HepG2 (cell line): ENCODE measurements at regions not wholly inside any gene's neighbourhood (a gene's known extent, or its start where the extent isn't known, plus 50 kb on each side); places are given as distances from the start of the nearest gene placed in this dataset.

ENCODE experiments used
- ATAC-seq: fragments of 200-7000 bp; cut with Tn5 transposase; 3 replicates; pipeline ENCODE4 v1.9.1; 2020; ENCODE audit warnings: mild to moderate bottlenecking, moderate library complexity
- BruUV-seq: library from RNA; stranded (reverse); fragments of 400-500 nt; replicated peaks from 2 replicates; lab custom pipeline; 2021; lab: Mats Ljungman, UMichigan
- CTCF ChIA-PET: fragments of 300-600 bp; formaldehyde crosslinking; extraction: SDS; loops from one replicate; lab custom pipeline; 2021; ENCODE audit warnings: low total read pairs, inconsistent platforms, low intra/inter-chr PET ratio; lab: Yijun Ruan, JAX
- POLR2A ChIA-PET: fragments of 350-600 bp; sonication (Branson Sonifier 250); formaldehyde crosslinking; loops from one replicate; lab custom pipeline; 2020; ENCODE audit warnings: antibody characterized with exemption, inconsistent platforms; lab: Yijun Ruan, JAX
- DNase-seq: peaks from one replicate; pipeline ENCODE4 v3.0.0-alpha.2; 2015; ENCODE audit warnings: low spot score
- FAIRE-seq: peaks from 3 replicates; lab custom pipeline; 2011; peaks lifted over from hg19 to GRCh38; lab: Jason Lieb, UNC
- H2AFZ ChIP-seq: one replicate; pipeline ENCODE4 v1.6.1; 2011; ENCODE audit warnings: low read length, inconsistent platforms
- H3K27ac ChIP-seq: fragments of 300-600 bp; 3 replicates; pipeline ENCODE4 v1.8.0; 2011; ENCODE audit warnings: mixed run types, mild to moderate bottlenecking, mixed read lengths, low read length, inconsistent platforms; ENCODE audit not compliant: insufficient read depth; ENCODE audit errors: extremely low read length
- H3K27me3 ChIP-seq, 2 experiments: fragments of 200-600 bp in 1 of 2; 2 replicates in 1 of 2; 3 replicates in 1 of 2; pipeline versions ENCODE4 v1.6.0 to v1.8.0; 2011; ENCODE audit warnings: low read length in 2 of 2, mild to moderate bottlenecking in 2 of 2, moderate library complexity in 2 of 2, inconsistent platforms in 1 of 2; ENCODE audit not compliant: insufficient read depth in 2 of 2, control insufficient read depth in 1 of 2
- H3K36me3 ChIP-seq, 2 experiments: fragments of 200-600 bp in 1 of 2; replicated peaks in 1 of 2; 2 replicates in 1 of 2; 3 replicates in 1 of 2; pipeline versions ENCODE4 v1.5.1 to v1.8.0; 2011; ENCODE audit warnings: low read length in 2 of 2, inconsistent platforms in 1 of 2; ENCODE audit not compliant: insufficient read depth in 2 of 2, control insufficient read depth in 1 of 2
- H3K4me1 ChIP-seq: 2 replicates; pipeline ENCODE4 v1.5.1; 2012; ENCODE audit warnings: low read length, inconsistent platforms; ENCODE audit not compliant: insufficient read depth
- H3K4me2 ChIP-seq: 2 replicates; pipeline ENCODE4 v1.6.0; 2011; ENCODE audit warnings: low read depth, low read length, inconsistent platforms
- H3K4me3 ChIP-seq, 3 experiments: fragments of 200-600 bp in 1 of 3; sonication (generic), shearing (Covaris generic) in 1 of 3; replicated peaks in 1 of 3; 2 replicates each; pipeline ENCODE4 v1.5.1; 2011 to 2016; ENCODE audit warnings: low read length in 3 of 3, inconsistent platforms in 2 of 3, low read depth in 2 of 3, mild to moderate bottlenecking in 2 of 3, control low read depth in 1 of 3, mixed read lengths in 1 of 3; ENCODE audit not compliant: insufficient read depth in 1 of 3
- H3K79me2 ChIP-seq: one replicate; pipeline ENCODE4 v1.6.1; 2011; ENCODE audit warnings: low read length, inconsistent platforms; ENCODE audit not compliant: insufficient read depth
- H3K9ac ChIP-seq: 2 replicates; pipeline ENCODE4 v1.6.0; 2011; ENCODE audit warnings: mild to moderate bottlenecking, low read depth, low read length, inconsistent platforms; ENCODE audit not compliant: insufficient read depth
- H3K9me3 ChIP-seq: 2 replicates; pipeline ENCODE4 v1.5.1; 2012; ENCODE audit warnings: mild to moderate bottlenecking, low read length
- H4K20me1 ChIP-seq: 2 replicates; pipeline ENCODE4 v1.6.0; 2011; ENCODE audit warnings: inconsistent platforms, mild to moderate bottlenecking, low read length, moderate library complexity; ENCODE audit not compliant: insufficient read depth
- ATM ChIP-seq: fragments of 450-650 bp; IDR thresholded peaks from 2 replicates; pipeline ENCODE4 v1.7.1; 2017; ENCODE audit warnings: mild to moderate bottlenecking, borderline replicate concordance
- FOXK1 ChIP-seq: sonication (generic); formaldehyde crosslinking; IDR thresholded peaks from 2 replicates; pipeline ENCODE4 v1.4.0; 2020; ENCODE audit warnings: low read depth, missing genetic modification reagents, borderline replicate concordance
- KLF15 ChIP-seq: sonication (generic); formaldehyde crosslinking; IDR thresholded peaks from 2 replicates; pipeline ENCODE4 v1.8.1; 2023; ENCODE audit warnings: borderline replicate concordance, mild to moderate bottlenecking, inconsistent platforms, missing genetic modification reagents, mixed read lengths
- KLF6 ChIP-seq: IDR thresholded peaks from 2 replicates; pipeline ENCODE4 v1.8.0; 2016; ENCODE audit warnings: missing biosample characterization, missing genetic modification reagents
- NFKB2 ChIP-seq: sonication (generic); formaldehyde crosslinking; IDR thresholded peaks from 2 replicates; pipeline ENCODE4 v1.4.0; 2020; ENCODE audit warnings: missing genetic modification reagents, borderline replicate concordance
- NONO ChIP-seq, 2 experiments: fragments of 450-650 bp in 1 of 2; sonication (generic) in 1 of 2; formaldehyde crosslinking in 1 of 2; IDR thresholded peaks in 1 of 2; conservative IDR thresholded peaks in 1 of 2; 2 replicates each; pipeline versions ENCODE4 v1.6.1 to v1.8.0; 2017 to 2022; ENCODE audit warnings: mild to moderate bottlenecking in 1 of 2, missing genetic modification reagents in 1 of 2, moderate library complexity in 1 of 2
- ZNF224 ChIP-seq: sonication (generic); formaldehyde crosslinking; IDR thresholded peaks from 2 replicates; pipeline ENCODE4 v1.5.0; 2020; ENCODE audit warnings: mild to moderate bottlenecking, missing genetic modification reagents
- ZNF768 ChIP-seq: sonication (generic); formaldehyde crosslinking; IDR thresholded peaks from 2 replicates; pipeline ENCODE4 v1.4.0; 2020; ENCODE audit warnings: missing genetic modification reagents
- ZNF773 ChIP-seq: sonication (generic); formaldehyde crosslinking; IDR thresholded peaks from 2 replicates; pipeline ENCODE4 v1.4.0; 2020; ENCODE audit warnings: missing genetic modification reagents, borderline replicate concordance
- ZNF780A ChIP-seq: sonication (generic); formaldehyde crosslinking; IDR thresholded peaks from 2 replicates; pipeline ENCODE4 v1.8.0; 2022; ENCODE audit warnings: mild to moderate bottlenecking, missing genetic modification reagents, moderate library complexity
- WGBS: methylation state at CpG from one replicate; pipeline ENCODE4 v1.1.6; 2017; ENCODE audit warnings: low lambda C conversion rate; 5-methylcytosine and 5-hydroxymethylcytosine counted together
- in situ Hi-C: cut with HindIII; loops from 2 replicates; pipeline ENCODE4 v1.10.0; 2017; ENCODE audit warnings: low pct_unique_long_range_greater_than_20kb; ENCODE audit not compliant: extremely low pct_ligation_motif_present
- intact Hi-C: fragments of 100-400 bp; cut with micrococcal nuclease; formaldehyde crosslinking; loops from one replicate; pipeline ENCODE4 v1.10.0; 2022; ENCODE audit not compliant: unreplicated experiment
- TF ChIP-seq, protein P1 (sequence below): IDR thresholded peaks from 2 replicates; pipeline ENCODE4 v1.6.1; 2016; ENCODE audit warnings: low read depth, borderline replicate concordance
- TF ChIP-seq, protein P2 (sequence below): sonication (generic); formaldehyde crosslinking; IDR thresholded peaks from 2 replicates; pipeline ENCODE4 v1.9.0; 2022; ENCODE audit warnings: low read depth, missing genetic modification reagents
- TF ChIP-seq, protein P3 (sequence below): sonication (generic); formaldehyde crosslinking; IDR thresholded peaks from 2 replicates; pipeline ENCODE4 v1.8.0; 2022; ENCODE audit warnings: mild to moderate bottlenecking, missing genetic modification reagents, moderate library complexity
- TF ChIP-seq, protein P4 (sequence below): sonication (generic); formaldehyde crosslinking; IDR thresholded peaks from 2 replicates; pipeline ENCODE4 v1.4.0; 2020; ENCODE audit warnings: missing genetic modification reagents, borderline replicate concordance
- TF ChIP-seq, protein P5 (sequence below): sonication (generic); formaldehyde crosslinking; IDR thresholded peaks from 2 replicates; pipeline ENCODE4 v1.8.1; 2023; ENCODE audit warnings: missing genetic modification reagents, inconsistent platforms, borderline replicate concordance

DNA sequence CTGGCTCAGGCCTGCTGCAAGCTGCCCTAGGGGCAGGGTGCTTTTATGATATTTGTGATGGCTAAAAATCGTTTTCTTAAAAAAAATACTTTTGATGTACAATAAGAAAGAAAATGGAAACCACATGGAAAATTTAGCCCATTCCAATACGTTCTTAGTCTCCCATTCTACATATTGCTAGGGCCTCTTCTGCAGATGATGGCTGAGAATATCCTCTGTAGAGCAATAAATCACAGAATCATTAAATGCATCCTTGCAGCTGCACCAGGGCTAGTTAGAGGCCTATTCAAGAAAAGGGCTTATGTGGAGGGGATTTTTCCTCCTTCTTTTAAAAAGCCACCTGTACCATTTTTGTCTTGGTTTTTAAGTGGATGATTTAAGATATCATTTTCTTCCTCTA is 97.6 kb upstream of the C1GALT1C1 start:
- H3K79me2 ChIP-seq, result no peaks in the 10 kb centered on the region
- in situ Hi-C loops (no loop called here), intact Hi-C loops (no loop called here)
- no peaks in the 10 kb centered on the region for H3K4me1 ChIP-seq
- H3K9me3 ChIP-seq, result no peaks in the 10 kb centered on the region
- POLR2A ChIA-PET, result interaction anchor here (2.1 kb wide), 1 partner anchor 25 kb away, joined by 4 read pairs; no protein-coding TSS in a partner anchor
- DNase-seq (no peak), FAIRE-seq (no peak), ATAC-seq (no peak)
- no TSS peak for BruUV-seq
- H3K4me2 ChIP-seq, result no peak overlapping the region
- no peak overlapping the region for H3K27ac ChIP-seq
- WGBS, result 42% methylated on average over 2 of the region's 2 CpGs
- H3K9ac ChIP-seq, result no peak overlapping the region
- H3K27me3 ChIP-seq, result no peaks in the 10 kb centered on the region
- no peaks in the 10 kb centered on the region for H3K36me3 ChIP-seq
- CTCF ChIA-PET, result no interaction called here
- no peak overlapping the region for H3K4me3 ChIP-seq
- H2AFZ ChIP-seq, result no peak overlapping the region
- no peaks in the 10 kb centered on the region for H4K20me1 ChIP-seq
- TF ChIP-seq ZNF780A (no peak), KLF6 (CRISPR knock-in tag) (no peak), KLF15 (no peak), ZNF768 (no peak), ZNF773 (no peak), NONO (IDR thresholded peaks at IDR 0.05) (no peak), NONO (CRISPR knock-in tag; conservative IDR thresholded peaks at IDR 0.05) (no peak), NFKB2 (no peak), ATM (no peak), FOXK1 (CRISPR knock-in tag) (no peak), ZNF224 (no peak)
- TF ChIP-seq, protein P1, sequence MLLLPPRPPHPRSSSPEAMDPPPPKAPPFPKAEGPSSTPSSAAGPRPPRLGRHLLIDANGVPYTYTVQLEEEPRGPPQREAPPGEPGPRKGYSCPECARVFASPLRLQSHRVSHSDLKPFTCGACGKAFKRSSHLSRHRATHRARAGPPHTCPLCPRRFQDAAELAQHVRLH (CRISPR knock-in tag), result no peak
- TF ChIP-seq, protein P2, sequence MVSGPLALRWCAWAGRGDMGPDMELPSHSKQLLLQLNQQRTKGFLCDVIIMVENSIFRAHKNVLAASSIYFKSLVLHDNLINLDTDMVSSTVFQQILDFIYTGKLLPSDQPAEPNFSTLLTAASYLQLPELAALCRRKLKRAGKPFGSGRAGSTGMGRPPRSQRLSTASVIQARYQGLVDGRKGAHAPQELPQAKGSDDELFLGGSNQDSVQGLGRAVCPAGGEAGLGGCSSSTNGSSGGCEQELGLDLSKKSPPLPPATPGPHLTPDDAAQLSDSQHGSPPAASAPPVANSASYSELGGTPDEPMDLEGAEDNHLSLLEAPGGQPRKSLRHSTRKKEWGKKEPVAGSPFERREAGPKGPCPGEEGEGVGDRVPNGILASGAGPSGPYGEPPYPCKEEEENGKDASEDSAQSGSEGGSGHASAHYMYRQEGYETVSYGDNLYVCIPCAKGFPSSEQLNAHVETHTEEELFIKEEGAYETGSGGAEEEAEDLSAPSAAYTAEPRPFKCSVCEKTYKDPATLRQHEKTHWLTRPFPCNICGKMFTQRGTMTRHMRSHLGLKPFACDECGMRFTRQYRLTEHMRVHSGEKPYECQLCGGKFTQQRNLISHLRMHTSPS (CRISPR knock-in tag), result no peak
- TF ChIP-seq, protein P3, sequence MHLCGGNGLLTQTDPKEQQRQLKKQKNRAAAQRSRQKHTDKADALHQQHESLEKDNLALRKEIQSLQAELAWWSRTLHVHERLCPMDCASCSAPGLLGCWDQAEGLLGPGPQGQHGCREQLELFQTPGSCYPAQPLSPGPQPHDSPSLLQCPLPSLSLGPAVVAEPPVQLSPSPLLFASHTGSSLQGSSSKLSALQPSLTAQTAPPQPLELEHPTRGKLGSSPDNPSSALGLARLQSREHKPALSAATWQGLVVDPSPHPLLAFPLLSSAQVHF (CRISPR knock-in tag), result no peak
- TF ChIP-seq, protein P4, sequence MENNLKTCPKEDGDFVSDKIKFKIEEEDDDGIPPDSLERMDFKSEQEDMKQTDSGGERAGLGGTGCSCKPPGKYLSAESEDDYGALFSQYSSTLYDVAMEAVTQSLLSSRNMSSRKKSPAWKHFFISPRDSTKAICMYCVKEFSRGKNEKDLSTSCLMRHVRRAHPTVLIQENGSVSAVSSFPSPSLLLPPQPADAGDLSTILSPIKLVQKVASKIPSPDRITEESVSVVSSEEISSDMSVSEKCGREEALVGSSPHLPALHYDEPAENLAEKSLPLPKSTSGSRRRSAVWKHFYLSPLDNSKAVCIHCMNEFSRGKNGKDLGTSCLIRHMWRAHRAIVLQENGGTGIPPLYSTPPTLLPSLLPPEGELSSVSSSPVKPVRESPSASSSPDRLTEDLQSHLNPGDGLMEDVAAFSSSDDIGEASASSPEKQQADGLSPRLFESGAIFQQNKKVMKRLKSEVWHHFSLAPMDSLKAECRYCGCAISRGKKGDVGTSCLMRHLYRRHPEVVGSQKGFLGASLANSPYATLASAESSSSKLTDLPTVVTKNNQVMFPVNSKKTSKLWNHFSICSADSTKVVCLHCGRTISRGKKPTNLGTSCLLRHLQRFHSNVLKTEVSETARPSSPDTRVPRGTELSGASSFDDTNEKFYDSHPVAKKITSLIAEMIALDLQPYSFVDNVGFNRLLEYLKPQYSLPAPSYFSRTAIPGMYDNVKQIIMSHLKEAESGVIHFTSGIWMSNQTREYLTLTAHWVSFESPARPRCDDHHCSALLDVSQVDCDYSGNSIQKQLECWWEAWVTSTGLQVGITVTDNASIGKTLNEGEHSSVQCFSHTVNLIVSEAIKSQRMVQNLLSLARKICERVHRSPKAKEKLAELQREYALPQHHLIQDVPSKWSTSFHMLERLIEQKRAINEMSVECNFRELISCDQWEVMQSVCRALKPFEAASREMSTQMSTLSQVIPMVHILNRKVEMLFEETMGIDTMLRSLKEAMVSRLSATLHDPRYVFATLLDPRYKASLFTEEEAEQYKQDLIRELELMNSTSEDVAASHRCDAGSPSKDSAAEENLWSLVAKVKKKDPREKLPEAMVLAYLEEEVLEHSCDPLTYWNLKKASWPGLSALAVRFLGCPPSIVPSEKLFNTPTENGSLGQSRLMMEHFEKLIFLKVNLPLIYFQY (CRISPR knock-in tag), result no peak
- TF ChIP-seq, protein P5, sequence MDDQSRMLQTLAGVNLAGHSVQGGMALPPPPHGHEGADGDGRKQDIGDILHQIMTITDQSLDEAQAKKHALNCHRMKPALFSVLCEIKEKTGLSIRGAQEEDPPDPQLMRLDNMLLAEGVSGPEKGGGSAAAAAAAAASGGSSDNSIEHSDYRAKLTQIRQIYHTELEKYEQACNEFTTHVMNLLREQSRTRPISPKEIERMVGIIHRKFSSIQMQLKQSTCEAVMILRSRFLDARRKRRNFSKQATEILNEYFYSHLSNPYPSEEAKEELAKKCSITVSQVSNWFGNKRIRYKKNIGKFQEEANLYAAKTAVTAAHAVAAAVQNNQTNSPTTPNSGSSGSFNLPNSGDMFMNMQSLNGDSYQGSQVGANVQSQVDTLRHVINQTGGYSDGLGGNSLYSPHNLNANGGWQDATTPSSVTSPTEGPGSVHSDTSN (CRISPR knock-in tag), result no peak
